A549 (cell line): ENCODE measurements at regions not wholly inside any gene's neighbourhood (a gene's known extent, or its start where the extent isn't known, plus 50 kb on each side); places are given as distances from the start of the nearest gene placed in this dataset.

Source experiments
- CHD2 ChIP-seq: fragments of 150-350 bp; IDR thresholded peaks from 2 replicates; pipeline ENCODE4 v1.6.1; 2014; ENCODE audit warnings: low read length; ENCODE audit not compliant: partially characterized antibody
- CTCF ChIP-seq: fragments of >200 bp; sonication (Bioruptor Twin); formaldehyde crosslinking; IDR thresholded peaks from 3 replicates; pipeline ENCODE4 v1.5.1; 2016
- EP300 ChIP-seq, 2 experiments: fragments of >200 bp; sonication (Bioruptor Twin); formaldehyde crosslinking; IDR thresholded peaks; 2 replicates in 1 of 2; 3 replicates in 1 of 2; pipeline ENCODE4 v1.6.1; 2016 to 2017
- FOSB ChIP-seq: fragments of 250-450 bp; sonication (Bioruptor Pico); IDR thresholded peaks from 2 replicates; pipeline ENCODE4 v1.5.0; 2020; ENCODE audit warnings: mild to moderate bottlenecking, moderate library complexity
- MAX ChIP-seq: IDR thresholded peaks from 2 replicates; pipeline ENCODE4 v1.6.1; 2012
- MAZ ChIP-seq: fragments of 150-350 bp; IDR thresholded peaks from 2 replicates; pipeline ENCODE4 v1.6.1; 2014; ENCODE audit warnings: antibody characterized with exemption, low read depth, low read length, borderline replicate concordance

GRCh38 chr20:12217382-12217781, 299.7 kb downstream of the BTBD3 start:
- TF ChIP-seq CHD2 (no peak), CTCF (no peak), MAX (no peak), FOSB (CRISPR knock-in tag) (no peak), MAZ (no peak), EP300 (IDR thresholded peaks at IDR 0.05) (no peak)
